ENCODE measurements at regions not wholly inside any gene's neighbourhood (a gene's known extent, or its start where the extent isn't known, plus 50 kb on each side); places are given as distances from the start of the nearest gene placed in this dataset.
"Not testable (repeated sequence)": the region's sequence is repeated elsewhere in the genome, so short reads cannot be mapped to it uniquely, and the experiment has no call there.

GRCh38 chr20:43385914-43386313, 71.8 kb upstream of the SRSF6 start:
- POLR2A ChIA-PET = no interaction called here
- H2AFZ ChIP-seq (ENCODE audit: low read length) = no peak overlapping the region

GRCh38 chr20:43384101-43384940, 73.4 kb upstream of the SRSF6 start:
- no peak overlapping the region for H3K4me2 ChIP-seq (ENCODE audit: low read length)
- no peak overlapping the region for H3K27ac ChIP-seq (ENCODE audit: low read depth, low read length, poor library complexity, severe bottlenecking)
- ChIA-PET POLR2A (no interaction called here), CTCF (ENCODE audit: unreplicated experiment) (no interaction called here)
- no peaks in the 10 kb centered on the region for H3K9me2 ChIP-seq (ENCODE audit: insufficient read depth, low read length)
- no peak for DNase-seq (ENCODE audit: low spot score)
- no peak for TF ChIP-seq CTCF (conservative IDR thresholded peaks at IDR 0.05; ENCODE audit: low read length)
- TF ChIP-seq EZH2phosphoT487 (IDR thresholded peaks at IDR 0.05; ENCODE audit: borderline replicate concordance, low read depth, low read length) = no peak
- H3K36me3 ChIP-seq (ENCODE audit: insufficient read depth, low read length) = no peaks in the 10 kb centered on the region
- H4K20me1 ChIP-seq (ENCODE audit: insufficient read depth, low read length) = no peaks in the 10 kb centered on the region
- no TSS peak for BruUV-seq (replicated peaks)
- H3K4me1 ChIP-seq (ENCODE audit: insufficient read depth, low read length, poor library complexity, severe bottlenecking) = no peaks in the 10 kb centered on the region
- no peak overlapping the region for H2AFZ ChIP-seq (ENCODE audit: low read length)
- H3K4me3 ChIP-seq (ENCODE audit: low read depth, low read length, poor library complexity, severe bottlenecking) = no peak overlapping the region
- intact Hi-C loops (cut with micrococcal nuclease; ENCODE audit: unreplicated experiment) = no loop called here
- H3K9me3 ChIP-seq (ENCODE audit: low read length) = no peaks in the 10 kb centered on the region
- no peaks in the 10 kb centered on the region for H3K79me2 ChIP-seq (ENCODE audit: insufficient read depth, low read depth, low read length)

More at GRCh38 chr20:43385914-43386313, 71.8 kb upstream of the SRSF6 start:
- Histone ChIP-seq H3K27ac (ENCODE audit: low read depth, low read length, poor library complexity, severe bottlenecking) (no peak overlapping the region), H3K4me2 (ENCODE audit: low read length) (no peak overlapping the region), H3K4me1 (ENCODE audit: insufficient read depth, low read length, poor library complexity, severe bottlenecking) (no peaks in the 10 kb centered on the region), H3K9me2 (ENCODE audit: insufficient read depth, low read length) (no peaks in the 10 kb centered on the region), H3K4me3 (ENCODE audit: low read depth, low read length, poor library complexity, severe bottlenecking) (no peak overlapping the region), H3K9me3 (ENCODE audit: low read length) (no peaks in the 10 kb centered on the region), H3K36me3 (ENCODE audit: insufficient read depth, low read length) (no peaks in the 10 kb centered on the region), H4K20me1 (ENCODE audit: insufficient read depth, low read length) (no peaks in the 10 kb centered on the region), H3K79me2 (ENCODE audit: insufficient read depth, low read depth, low read length) (no peaks in the 10 kb centered on the region)
- CTCF ChIA-PET (ENCODE audit: unreplicated experiment) = no interaction called here
- TF ChIP-seq CTCF (conservative IDR thresholded peaks at IDR 0.05; ENCODE audit: low read length) (no peak), EZH2phosphoT487 (IDR thresholded peaks at IDR 0.05; ENCODE audit: borderline replicate concordance, low read depth, low read length) (no peak)
- BruUV-seq (replicated peaks) = no TSS peak
- intact Hi-C loops (cut with micrococcal nuclease; ENCODE audit: unreplicated experiment) = no loop called here
- no peak for DNase-seq (ENCODE audit: low spot score)

- Histone ChIP-seq H3K79me2 (ENCODE audit: insufficient read depth, low read depth, low read length) (no peaks in the 10 kb centered on the region), H3K4me3 (ENCODE audit: low read depth, low read length, poor library complexity, severe bottlenecking) (no peak overlapping the region), H3K4me2 (ENCODE audit: low read length) (no peak overlapping the region), H4K20me1 (ENCODE audit: insufficient read depth, low read length) (no peaks in the 10 kb centered on the region), H3K36me3 (ENCODE audit: insufficient read depth, low read length) (no peaks in the 10 kb centered on the region), H3K9me2 (ENCODE audit: insufficient read depth, low read length) (no peaks in the 10 kb centered on the region), H3K4me1 (ENCODE audit: insufficient read depth, low read length, poor library complexity, severe bottlenecking) (no peaks in the 10 kb centered on the region), H3K27ac (ENCODE audit: low read depth, low read length, poor library complexity, severe bottlenecking) (no peak overlapping the region), H2AFZ (ENCODE audit: low read length) (no peak overlapping the region), H3K9me3 (ENCODE audit: low read length) (no peaks in the 10 kb centered on the region)
- intact Hi-C loops (cut with micrococcal nuclease; ENCODE audit: unreplicated experiment) = no loop called here
- POLR2A ChIA-PET = no interaction called here
- no TSS peak for BruUV-seq (replicated peaks)
- CTCF ChIA-PET (ENCODE audit: unreplicated experiment) = no interaction called here
- DNase-seq (ENCODE audit: low spot score) = no peak
- TF ChIP-seq CTCF (conservative IDR thresholded peaks at IDR 0.05; ENCODE audit: low read length) = no peak
- TF ChIP-seq EZH2phosphoT487 (IDR thresholded peaks at IDR 0.05; ENCODE audit: borderline replicate concordance, low read depth, low read length) = no peak
These were observed 74.5 kb upstream of the SRSF6 start for GRCh38 chr20:43383026-43383795.

- DNase-seq (ENCODE audit: low spot score); H3K79me2 ChIP-seq (ENCODE audit: insufficient read depth, low read depth, low read length); H2AFZ ChIP-seq (ENCODE audit: low read length); H3K4me2 ChIP-seq (ENCODE audit: low read length); H4K20me1 ChIP-seq (ENCODE audit: insufficient read depth, low read length); H3K9me2 ChIP-seq (ENCODE audit: insufficient read depth, low read length); H3K4me3 ChIP-seq (ENCODE audit: low read depth, low read length, poor library complexity, severe bottlenecking); POLR2A ChIA-PET; H3K4me1 ChIP-seq (ENCODE audit: insufficient read depth, low read length, poor library complexity, severe bottlenecking); H3K27ac ChIP-seq (ENCODE audit: low read depth, low read length, poor library complexity, severe bottlenecking); intact Hi-C loops (cut with micrococcal nuclease; ENCODE audit: unreplicated experiment); H3K36me3 ChIP-seq (ENCODE audit: insufficient read depth, low read length); H3K9me3 ChIP-seq (ENCODE audit: low read length); CTCF ChIA-PET (ENCODE audit: unreplicated experiment); BruUV-seq (replicated peaks): not testable (repeated sequence)
These were observed 75.6 kb upstream of the SRSF6 start for GRCh38 chr20:43382135-43382534.
